ENCODE measurements at regions not wholly inside any gene's neighbourhood (a gene's known extent, or its start where the extent isn't known, plus 50 kb on each side); places are given as distances from the start of the nearest gene placed in this dataset.

- H3K4me3 ChIP-seq = no peak overlapping the region
- no peak overlapping the region for H3K27ac ChIP-seq
Observed at GRCh38 chr1:13960375-13960987, 260.5 kb downstream of the PRDM2 start.

DNA sequence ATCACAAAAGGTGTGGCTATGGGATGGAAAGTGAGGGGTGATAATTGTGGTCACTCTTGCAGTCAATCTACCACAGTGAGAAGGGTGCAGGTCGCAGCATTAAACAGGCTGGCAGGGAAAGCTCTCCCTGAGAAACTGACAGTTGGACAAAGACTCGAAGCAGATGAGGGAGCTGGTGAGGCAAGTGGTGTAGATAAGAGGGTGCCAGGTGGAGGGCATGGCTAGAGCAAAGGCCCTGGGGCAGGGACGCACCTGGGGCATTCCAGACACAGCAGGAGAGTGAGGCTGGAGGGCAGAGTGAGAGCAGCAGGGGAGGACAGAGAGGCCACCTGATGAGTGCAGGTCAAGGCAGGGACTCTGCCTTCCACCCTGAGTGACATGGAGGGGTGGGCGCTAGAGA, 264.8 kb downstream of the PRDM2 start:
- H3K4me3 ChIP-seq = no peak overlapping the region

DNA sequence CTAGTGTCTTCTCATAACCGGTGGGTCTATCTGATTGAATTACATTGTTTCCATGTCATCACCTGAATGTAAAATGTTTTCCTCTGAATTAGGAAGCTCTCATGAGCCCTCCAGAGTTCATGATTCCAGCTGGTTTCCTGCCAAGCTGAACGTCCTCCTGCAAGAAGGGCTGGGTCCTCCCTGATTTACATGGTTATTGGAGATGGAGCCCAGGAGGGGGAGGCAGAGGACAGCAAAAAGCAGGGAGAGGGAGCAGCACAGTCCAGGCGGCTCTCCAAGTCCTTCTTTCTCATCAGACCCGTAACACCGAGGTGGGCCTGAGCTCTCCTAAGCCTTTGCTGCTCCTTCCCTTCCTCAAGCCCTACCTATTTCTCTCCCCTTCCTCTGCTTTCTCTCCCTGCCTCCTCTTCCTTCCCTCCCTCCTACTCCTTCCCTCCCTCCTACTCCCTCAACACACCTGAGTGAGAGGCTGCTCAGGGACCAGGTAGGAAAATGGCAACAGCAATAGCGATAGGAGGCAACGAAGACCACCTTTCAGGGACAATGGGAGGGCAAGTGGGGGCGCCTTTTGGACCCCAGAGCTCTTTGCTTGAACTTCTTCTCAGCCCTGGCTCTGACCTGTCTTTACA, 265.9 kb downstream of the PRDM2 start:
- Histone ChIP-seq H3K27ac (no peak overlapping the region), H3K4me3 (no peak overlapping the region)

More for the DNA sequence above, 264.8 kb downstream of the PRDM2 start:
- H3K27ac ChIP-seq = no peak overlapping the region

- Histone ChIP-seq H3K27ac (no peak overlapping the region), H3K4me3 (no peak overlapping the region)
Observed at GRCh38 chr1:13967707-13968106, 267.7 kb downstream of the PRDM2 start.

DNA sequence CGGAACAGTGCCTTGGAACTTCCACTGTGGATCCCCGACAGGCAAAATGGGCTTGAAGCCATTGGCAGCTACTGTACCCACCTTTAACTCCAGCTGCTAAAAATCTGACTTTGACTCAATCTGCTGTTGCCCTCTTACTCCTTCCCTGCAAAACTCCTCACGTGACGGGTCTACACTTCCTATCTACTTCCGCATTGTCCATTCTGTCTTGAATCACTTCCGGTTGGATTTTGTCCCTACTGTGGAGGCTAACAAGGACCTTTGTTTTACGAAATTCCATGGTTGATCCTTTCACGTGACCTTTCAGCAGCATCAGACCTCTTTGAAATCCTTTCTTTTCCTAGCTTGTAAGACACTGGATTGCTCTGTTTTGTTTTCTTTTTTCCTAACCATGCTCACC, 268.4 kb downstream of the PRDM2 start:
- Histone ChIP-seq H3K4me3 (no peak overlapping the region), H3K27ac (no peak overlapping the region)

DNA sequence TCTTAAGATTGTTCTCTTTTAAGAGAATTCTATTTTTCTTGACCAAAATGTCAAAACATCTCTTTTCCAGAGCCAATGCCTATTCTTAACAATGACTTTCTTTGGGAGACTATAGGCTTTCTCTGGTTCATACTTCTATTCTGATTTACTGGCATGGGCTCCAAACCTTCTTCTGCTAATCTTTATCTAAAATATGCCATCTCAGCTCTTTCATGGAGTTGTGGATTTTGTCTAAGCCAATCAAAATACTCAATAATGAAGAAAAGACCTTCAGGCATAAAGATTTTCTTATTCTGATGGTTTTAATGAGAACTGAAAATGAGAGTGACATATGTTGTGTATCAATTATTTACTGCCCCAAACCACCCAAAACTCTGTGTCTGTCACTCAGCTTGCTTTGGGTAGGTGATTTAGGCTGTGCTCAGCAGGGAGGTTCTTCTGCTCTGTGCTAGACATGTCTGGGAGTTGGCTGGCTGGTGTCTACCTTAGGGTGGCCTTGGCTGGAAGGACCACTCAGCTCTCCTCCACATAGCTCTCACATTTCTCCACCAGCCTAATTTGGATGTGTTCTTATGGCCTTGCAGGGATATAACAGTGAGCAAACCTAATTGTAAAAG, 270.8 kb downstream of the PRDM2 start:
- no peak overlapping the region for H3K27ac ChIP-seq

DNA sequence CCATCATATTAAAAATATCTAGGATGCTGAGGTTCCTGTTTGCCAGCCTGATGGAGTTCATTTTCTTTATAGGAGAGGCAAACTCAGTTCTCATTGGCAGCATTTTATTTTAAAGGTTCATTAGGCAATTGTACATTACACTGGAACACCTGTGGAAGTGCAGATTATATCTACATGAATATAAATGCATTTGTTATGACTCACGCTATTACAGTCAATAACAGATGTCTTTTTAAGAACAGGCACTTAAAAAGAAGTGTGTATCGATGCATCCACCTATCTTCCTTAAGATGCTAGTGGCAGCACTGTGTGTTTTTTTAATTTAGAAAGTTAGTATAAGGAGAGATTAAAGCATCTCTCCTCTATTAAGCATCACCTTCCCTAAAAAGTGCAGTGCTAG, 276.5 kb downstream of the PRDM2 start:
- H3K4me3 ChIP-seq = no peak overlapping the region
- no peak overlapping the region for H3K27ac ChIP-seq

More for the DNA sequence above, 270.8 kb downstream of the PRDM2 start:
- H3K4me3 ChIP-seq = no peak overlapping the region

GRCh38 chr1:13981142-13981541, 281.2 kb downstream of the PRDM2 start:
- Histone ChIP-seq H3K27ac (no peak overlapping the region), H3K4me3 (no peak overlapping the region)

DNA sequence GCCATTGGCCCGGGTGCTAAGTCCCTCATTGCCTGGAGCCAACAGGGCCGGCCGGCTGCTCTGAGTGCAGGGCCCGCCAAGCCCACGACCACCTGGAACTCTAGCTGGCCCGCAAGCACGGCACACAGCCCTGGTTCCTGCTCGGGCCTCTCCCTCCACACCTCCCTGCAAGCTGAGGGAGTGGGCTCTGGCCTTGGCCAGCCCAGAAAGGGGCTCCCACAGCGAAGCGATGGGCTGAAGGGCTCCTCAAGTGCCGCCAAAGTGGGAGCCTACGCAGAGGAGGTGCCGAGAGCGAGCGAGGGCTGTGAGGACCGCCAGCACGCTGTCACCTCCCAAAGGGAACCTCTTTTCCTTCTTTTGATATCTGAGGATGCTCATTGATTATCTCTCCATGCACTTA, 283.4 kb downstream of the PRDM2 start:
- no peak overlapping the region for H3K27ac ChIP-seq
- H3K4me3 ChIP-seq = no peak overlapping the region

GRCh38 chr1:13990939-13991338, 291.0 kb downstream of the PRDM2 start:
- Histone ChIP-seq H3K4me3 (no peak overlapping the region), H3K27ac (no peak overlapping the region)

DNA sequence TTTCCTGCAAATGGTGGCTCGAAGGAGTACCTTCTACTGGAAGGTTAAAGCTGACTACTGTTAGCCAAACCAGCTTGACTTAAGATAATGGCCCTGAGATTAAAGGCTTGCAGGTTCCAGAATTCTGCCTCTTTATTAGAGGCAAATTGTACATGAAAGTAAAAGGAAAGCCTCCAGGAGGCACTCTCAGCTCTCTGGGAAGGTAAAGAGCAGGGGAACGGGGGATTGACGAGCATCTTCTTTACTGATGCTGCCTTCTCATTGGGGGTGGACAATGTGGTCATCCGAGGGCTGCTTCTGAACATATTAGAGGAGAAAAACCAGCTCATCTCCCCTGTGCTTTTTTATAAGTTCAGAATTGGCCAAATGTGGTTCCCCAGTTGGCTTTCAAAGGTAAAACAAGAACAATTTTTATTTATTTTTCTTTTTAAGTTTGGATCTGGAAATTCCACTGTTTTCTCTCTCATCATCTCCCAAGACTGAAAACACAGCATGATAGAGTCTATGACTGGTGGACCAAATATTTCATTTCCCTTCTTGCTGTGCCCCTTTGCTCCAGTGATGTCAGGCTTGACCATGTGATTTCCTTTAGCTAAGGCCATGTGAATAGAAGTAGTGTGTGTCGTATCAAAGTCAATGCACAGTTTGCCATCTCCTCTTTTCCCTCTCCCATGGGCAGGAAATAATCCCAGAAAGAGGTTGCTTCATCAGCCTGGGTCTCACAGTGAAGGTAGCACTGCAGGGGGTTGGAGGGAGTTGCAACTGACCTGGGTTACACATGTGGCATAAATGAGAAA, 292.7 kb downstream of the PRDM2 start:
- no peak overlapping the region for H3K4me3 ChIP-seq
- H3K27ac ChIP-seq = no peak overlapping the region

DNA sequence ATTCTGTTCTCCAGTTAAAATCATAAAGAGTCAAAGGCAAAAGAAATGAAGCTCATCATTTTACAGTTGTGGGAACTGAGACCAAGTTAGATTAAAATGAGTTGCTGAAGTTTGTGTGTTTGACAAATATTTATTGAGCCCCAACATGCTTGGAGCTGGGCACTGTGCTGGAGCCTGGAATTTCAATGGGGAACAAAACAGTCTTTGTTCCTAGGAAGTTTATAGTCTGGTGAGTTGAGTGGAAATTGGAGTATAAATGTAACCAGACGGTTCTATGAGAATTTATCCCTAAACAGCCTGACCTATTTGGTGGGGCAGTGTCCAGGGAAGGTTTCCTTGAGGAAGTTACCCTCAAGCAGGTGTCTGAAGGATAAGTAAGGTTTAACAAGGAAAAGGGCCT, 294.4 kb downstream of the PRDM2 start:
- Histone ChIP-seq H3K4me3 (no peak overlapping the region), H3K27ac (no peak overlapping the region)

- Histone ChIP-seq H3K27ac (no peak overlapping the region), H3K4me3 (no peak overlapping the region)
Observed at GRCh38 chr1:13996334-13996733, 296.3 kb downstream of the PRDM2 start.

GRCh38 chr1:14003552-14003951, 303.6 kb downstream of the PRDM2 start:
- H3K27ac ChIP-seq = no peak overlapping the region
- H3K4me3 ChIP-seq = no peak overlapping the region

GRCh38 chr1:14009582-14009981, 309.6 kb downstream of the PRDM2 start:
- H3K27ac ChIP-seq = no peak overlapping the region
- H3K4me3 ChIP-seq = no peak overlapping the region

- Histone ChIP-seq H3K4me3 (no peak overlapping the region), H3K27ac (no peak overlapping the region)
Observed at GRCh38 chr1:14010476-14010875, 310.5 kb downstream of the PRDM2 start.

GRCh38 chr1:14011132-14011531, 311.1 kb downstream of the PRDM2 start:
- H3K4me3 ChIP-seq = no peak overlapping the region

DNA sequence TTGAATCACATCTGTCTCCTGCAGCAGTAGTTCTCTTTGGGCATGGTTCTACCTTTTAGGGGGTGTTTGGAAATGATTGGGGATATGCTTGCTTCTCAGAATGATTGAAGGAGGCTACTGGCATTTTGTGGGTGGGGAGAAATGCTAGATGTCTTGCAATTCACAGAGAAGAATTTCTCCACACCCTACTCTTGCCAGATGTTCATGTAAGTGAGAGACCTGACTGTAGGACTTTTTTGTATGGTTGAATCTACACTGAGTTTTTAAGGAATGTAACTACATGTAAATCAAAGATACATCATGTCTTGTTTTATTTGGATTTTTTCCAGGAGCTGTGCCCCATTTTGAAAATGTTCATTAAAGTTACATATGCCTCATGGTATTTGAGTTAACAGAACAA, 311.9 kb downstream of the PRDM2 start:
- Histone ChIP-seq H3K27ac (no peak overlapping the region), H3K4me3 (no peak overlapping the region)

More at GRCh38 chr1:14011132-14011531, 311.1 kb downstream of the PRDM2 start:
- H3K27ac ChIP-seq = no peak overlapping the region

- H3K4me3 ChIP-seq = no peak overlapping the region
- no peak overlapping the region for H3K27ac ChIP-seq
Observed at GRCh38 chr1:14014929-14015328, 314.9 kb downstream of the PRDM2 start.

DNA sequence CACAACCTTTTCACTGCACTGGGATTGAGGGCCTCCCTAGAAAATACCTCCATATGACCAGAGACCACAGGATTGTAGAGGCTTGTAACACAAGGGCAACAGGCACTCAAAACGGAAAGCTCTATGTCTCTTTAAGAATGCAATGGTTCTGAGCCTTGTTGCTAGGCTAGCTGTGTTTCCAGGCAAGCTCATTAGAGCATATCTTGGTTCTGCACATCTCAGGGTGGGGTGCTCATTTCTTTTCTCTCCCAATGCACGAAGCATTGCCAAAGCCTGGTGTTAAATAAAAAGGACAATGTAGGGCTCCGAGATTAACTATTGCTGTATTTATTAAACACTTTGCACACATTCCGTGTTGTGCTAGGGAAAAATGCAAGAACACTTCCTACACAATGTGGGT, 315.9 kb downstream of the PRDM2 start:
- no peak overlapping the region for H3K4me3 ChIP-seq
- no peak overlapping the region for H3K27ac ChIP-seq

GRCh38 chr1:14017531-14017961, 317.6 kb downstream of the PRDM2 start:
- Histone ChIP-seq H3K4me3 (no peak overlapping the region), H3K27ac (no peak overlapping the region)

Measured in skin epidermis (tissue), 12 donors.